GM18508 (cell line): ENCODE measurements at regions not wholly inside any gene's neighbourhood (a gene's known extent, or its start where the extent isn't known, plus 50 kb on each side); places are given as distances from the start of the nearest gene placed in this dataset.

Experiments
- ATAC-seq: cut with Tn5 transposase; IDR thresholded peaks from one replicate; pipeline ENCODE4 v1.9.1; 2021; ENCODE audit warnings: moderate number of reproducible peaks; ENCODE audit not compliant: insufficient read depth, unreplicated experiment

DNA sequence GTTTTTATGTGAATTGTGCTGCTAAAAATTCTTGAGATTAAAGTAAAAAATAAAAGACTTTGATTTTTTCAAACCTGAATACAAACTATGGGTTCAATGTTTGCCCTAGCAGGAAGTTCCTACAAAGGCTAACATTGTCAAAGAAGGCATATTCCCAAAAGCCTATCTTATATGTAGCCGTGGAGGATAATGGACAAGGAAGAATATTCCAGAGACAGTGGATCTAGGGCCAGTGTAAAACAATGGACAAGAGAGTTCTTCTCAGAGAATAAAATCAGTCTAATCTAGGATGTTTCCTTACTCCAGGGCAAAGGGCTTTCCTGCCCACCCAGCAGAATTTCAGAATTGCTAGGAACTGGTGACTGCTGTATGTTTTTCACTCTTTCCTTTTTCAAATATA lies 359.2 kb upstream of the ATP2B1 start:
- no peak for ATAC-seq

DNA sequence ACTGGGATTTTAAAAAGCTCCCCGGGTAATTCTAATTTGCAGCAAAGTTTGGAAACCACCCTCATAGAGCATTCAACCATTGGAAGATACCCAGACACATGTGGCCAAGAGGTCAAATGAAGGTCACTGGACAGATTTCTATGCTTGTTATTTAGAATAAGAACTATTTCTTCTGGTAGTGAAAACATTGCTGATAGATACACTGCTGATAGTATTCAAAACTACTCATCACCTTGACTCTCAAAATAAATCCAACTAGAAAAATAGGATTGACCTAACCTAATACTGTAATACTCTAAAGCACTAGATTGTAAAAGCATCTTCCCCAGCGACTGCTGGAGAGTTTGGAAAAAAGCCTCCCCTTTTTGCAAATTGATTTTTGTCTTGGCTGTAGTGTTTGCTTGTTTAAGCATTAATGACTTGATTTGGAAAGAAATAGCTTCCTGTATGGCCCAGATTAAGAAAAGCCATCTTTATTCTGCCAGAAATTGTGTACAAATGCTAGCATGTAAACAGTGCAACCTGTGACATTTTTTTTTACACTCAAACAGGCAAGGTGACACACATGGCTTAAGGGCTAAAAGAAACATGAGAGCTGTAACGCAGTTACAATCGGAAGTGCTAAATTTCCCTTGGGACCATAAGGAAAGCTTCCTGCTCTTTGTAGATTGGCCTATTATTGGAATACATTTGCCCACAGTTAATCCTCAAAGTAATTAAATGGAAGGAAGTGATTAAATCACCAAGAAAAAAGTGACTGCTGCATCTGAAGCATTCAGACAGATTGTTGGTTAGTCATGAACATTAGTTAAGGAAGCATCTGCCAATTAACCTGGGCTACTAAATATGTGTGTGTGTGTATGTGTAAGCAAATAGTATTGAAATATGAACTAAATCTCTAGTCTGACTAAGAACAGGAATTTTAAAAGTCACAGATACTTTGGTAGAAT lies 356.5 kb upstream of the ATP2B1 start:
- no peak for ATAC-seq

DNA sequence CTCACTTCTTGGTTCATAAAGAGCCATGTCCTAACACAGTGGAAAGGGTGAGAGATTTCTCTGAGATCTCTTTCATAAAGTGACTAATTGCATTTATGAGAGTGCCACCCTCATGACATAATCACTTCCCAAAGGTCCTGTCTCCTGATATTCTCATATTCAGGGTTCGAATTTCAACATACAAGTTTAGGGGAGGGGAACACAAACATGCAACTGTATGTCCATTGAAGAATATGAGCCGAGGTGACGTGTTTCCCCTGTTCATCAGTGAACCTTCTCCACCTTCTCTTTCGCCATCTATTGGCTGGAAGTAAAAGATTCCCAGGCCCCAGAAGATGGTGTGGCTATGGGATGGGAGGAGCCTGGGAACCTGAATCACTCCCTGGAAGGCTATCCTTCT lies 354.2 kb upstream of the ATP2B1 start:
- no peak for ATAC-seq

DNA sequence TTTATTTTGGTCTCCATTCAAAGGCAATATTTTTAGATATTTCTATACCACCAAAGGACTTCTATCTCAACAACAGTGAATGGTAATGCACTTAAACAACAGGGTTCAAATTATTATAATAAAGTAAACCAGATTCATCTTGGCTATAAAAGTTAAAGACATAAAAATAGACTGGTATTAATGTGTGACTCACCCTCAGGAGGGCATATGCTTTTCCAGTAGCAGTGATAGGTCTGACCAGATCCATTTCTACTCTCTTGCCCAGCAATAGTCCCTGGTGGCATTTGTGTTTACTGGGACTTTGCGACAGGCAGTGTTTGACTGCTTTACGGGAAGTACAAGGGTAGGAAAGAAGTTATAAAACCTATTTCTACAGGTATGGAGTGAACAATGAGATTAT lies 353.2 kb upstream of the ATP2B1 start:
- ATAC-seq, result no peak

DNA sequence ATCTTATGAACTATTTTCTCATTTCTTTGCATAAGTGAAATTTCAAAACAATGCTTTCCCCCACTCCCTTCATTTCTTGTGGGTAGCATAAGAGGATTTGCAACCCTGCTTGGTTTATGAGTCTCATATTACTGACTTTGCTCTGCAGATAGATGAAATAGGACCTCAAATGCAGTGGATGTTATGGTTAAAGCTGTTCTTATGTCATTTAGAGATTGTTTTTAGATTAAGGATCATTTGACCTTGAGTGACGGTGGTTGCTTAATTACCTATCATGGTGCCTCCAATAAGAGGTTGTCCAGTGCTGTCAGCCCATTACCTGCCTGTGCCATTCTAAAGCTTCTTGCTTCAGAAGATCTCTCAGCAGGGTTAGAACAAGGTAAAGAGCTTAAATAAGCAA lies 351.4 kb upstream of the ATP2B1 start:
- ATAC-seq, result no peak

DNA sequence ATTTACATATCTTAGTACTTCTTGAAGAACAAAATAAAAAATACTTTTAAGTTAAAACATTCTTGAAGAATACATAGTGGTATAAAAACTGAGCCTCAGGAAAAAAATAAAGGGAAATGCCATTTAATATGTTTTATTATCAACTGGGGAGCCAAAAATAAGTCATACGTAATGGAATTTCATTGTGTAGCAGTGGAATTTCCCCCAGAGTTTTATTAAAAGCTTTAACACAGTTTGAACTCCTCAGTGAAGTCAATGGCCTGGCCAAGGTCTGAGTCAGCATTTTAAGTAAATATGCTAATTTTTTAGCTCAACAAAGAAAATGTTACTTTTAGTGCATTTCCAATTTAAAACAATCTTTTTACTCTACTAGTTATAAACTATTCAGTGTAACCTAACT lies 350.1 kb upstream of the ATP2B1 start:
- ATAC-seq, result no peak

DNA sequence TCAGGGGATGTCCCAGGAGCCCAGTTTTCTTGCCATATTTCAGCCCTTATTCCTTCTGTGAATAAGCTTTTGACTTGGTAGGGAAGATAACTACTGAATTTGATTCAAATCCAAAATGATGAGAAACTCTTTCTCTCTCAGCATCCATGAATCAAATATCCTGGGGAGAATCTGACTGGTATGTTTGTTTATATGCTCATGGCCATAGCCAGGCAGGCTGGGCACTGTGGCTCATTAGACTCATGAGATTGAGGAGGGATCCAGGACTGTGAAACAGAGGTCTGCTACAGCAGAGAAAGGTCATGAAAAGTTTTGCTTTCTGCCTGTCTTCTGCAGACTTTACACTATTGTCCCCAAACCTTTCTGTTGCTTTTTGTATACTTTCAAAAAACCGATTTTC lies 346.4 kb upstream of the ATP2B1 start:
- ATAC-seq, result no peak

DNA sequence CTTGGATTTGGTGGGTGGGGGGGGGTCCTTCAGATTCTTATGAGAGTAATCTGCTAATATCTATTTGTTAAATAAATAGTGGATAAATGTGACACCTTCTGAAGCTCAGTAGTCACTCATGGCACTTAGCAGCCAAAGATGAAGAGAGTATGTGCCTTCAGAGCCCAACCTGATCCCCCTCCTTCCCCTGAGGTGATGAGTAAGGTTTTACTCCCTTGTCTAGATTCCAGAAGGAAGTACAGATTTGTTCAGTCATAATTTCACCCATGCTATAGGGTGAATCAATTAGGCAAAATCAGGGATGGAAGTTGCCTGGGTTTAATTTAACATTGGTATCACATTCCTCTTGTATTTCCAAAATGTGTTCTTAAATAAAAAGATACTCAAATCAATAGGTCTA lies 340.3 kb upstream of the ATP2B1 start:
- ATAC-seq, result no peak

DNA sequence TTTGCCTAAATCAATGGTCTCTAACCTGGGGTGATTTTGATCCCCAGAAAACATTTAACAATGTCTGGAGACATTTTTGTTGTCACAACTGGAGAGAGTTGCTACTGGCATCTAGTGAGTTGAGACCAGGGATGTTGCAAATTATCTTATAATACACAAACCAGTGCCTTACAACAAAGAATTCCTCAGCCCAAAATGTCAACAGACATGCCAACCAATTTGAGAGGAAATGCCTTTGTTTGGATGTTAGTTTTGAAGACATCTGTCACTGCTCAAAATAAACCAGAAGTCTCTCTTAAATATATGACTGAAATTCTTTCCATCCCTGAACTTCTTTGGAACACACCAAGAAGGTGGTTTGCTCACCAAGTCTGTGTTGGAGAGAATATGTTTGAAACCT lies 336.9 kb upstream of the ATP2B1 start:
- ATAC-seq, result no peak

DNA sequence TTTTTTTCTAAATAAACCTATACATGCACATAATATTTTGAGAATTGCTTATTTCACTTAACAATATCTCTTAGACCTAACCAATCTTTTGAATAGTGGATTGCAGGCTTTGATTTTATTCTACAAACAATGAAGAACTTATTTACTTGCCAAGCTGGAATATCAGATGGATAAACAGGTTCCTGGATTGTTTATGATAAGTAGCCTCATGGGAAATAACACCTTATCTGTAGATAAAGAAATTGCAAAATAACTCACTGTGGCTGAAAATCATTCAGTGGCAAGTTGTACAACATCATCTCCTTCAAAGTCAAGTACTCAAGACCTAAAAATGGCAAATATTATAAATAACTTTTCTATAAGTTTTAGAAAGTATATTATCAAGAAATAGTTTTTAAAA lies 335.4 kb upstream of the ATP2B1 start:
- no peak for ATAC-seq

DNA sequence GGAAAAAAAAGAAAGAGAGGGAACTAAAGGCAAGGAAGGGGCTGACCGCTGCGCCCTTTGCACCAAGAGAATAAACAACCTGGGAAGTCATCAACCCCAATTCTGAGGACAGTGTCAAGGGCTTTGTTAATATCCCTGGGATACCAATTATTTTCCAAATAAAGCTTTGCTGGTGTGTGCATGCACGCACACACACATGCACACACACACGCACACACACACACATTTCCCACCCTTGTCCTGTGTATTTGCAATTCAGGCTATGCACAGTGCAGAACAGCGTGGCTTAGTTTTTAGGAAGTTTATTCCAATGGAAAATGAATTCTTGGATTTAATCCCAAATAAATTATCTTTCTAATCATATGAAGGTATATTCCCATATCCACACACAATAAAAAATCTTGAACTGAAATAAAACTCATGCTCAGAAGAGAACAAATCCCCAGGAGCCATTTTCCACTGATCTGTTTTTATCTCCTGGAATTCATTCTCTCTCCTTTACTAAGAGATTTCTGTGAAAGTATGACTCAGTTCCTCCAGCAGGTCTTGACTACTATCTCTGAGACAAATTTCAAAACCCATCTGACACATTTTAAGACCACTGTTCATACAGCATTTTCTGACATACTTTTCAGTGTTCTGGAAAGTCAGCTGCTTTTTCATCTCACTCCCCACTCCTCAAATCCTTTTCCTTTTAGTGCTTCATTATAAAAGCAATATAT lies 334.4 kb upstream of the ATP2B1 start:
- no peak for ATAC-seq

DNA sequence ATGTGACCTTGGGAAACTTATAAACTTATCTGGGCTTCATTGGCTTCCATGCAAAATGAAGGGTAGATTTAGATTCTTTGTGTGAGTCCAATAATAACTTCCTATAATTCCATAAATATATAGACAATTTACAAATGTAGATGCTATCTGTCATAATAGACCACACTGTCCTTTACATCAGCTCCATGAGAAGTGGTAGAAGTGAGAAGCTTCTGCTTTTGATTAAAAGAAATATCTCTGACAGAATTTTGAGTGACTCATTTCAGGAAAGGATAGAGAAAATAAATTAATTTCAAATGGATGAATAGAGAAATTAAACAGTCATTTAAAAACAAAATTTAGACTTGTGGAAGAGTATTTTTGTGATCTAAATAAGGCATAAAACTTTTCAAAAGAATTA lies 329.7 kb upstream of the ATP2B1 start:
- no peak for ATAC-seq

DNA sequence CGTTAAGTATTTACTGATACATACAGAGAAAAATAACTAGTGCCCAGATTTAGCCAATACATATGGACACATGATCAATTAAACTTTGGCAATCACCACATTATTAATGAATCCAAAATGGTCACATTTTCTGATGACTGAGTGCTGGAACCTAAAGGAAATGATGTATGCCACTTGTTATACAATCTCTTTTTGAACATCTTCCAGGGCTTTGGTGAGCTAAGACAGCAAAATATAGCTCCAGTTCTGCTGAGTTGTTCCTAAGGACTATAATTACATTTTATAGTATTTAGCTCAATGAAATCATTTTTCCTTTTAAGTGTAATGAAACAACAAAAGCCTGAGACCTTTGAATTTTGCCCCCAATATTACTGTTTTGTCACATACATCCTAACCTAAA lies 329.1 kb upstream of the ATP2B1 start:
- ATAC-seq, result no peak

DNA sequence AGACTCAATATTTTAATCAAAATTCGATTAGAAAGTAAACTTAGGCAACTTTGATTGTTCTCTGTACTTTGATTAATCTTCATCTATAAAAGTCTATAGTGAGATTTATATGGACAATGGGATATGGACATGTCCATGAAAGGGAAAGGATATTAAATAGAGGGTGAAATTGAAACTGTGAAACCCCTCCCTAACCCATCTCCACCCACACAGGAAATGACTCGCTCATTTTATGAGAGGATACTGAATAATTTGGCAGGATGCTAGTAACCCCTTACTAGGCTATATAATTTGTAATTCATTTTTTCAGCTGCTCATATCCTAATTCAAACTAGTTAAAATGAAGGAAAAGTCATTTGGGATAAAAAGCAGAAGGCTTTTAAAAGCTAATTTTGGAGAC lies 328.0 kb upstream of the ATP2B1 start:
- no peak for ATAC-seq

DNA sequence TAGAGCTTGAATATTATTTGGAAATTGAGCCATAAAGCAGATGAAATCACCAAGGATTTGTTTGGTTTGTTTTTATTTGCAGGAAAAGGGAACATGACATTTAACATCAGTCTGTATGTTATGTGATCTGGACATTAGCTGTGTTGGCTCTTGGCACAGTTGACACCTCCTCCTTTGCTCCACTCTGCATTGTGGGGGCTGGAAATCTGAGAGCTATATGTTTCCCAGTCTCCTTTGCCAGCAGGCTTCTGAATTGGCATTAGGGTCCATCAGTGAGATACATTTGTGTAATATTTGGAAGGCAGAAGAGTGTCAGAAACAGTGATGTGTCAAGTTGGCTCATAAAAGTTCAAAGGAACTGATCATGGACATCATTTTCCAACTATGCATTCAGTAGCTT lies 322.1 kb upstream of the ATP2B1 start:
- no peak for ATAC-seq

DNA sequence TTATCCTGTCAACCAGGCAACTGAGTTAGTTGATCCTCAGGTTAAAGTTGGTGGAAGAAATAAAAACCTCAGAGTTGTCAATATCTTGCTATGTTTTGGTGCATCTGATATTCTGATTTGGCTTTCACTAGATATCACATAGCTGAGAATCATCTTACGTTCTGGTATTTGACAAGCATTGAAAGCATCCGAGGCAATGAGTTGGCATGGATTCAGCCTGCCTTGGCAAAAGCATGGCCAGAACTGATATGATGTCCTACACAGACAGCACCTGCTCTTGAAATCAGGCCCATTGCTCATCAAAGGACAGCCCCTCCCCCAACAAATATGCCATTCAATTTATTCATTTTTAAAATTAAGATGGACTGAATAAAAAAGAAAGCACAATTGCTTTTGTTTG lies 320.7 kb upstream of the ATP2B1 start:
- no peak for ATAC-seq

DNA sequence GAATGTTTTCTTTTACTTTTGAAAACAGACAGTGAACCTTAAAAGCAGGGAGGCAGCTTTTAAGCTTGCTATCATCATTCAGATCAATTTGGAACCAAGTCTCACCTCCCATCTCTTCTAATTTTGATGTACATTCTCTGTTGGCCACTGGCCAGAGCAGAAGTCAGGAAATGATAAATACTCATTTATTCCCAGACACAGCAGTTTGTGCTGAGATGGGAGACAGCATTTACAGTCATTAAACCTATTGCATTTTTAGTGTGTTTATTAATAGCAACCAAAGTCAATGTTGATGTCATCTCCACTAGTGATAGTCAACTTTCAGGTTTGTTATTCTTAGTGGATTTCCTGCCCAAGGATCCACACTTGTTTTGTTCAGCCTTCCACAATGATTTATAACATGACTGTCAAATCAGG lies 320.0 kb upstream of the ATP2B1 start:
- ATAC-seq, result no peak

DNA sequence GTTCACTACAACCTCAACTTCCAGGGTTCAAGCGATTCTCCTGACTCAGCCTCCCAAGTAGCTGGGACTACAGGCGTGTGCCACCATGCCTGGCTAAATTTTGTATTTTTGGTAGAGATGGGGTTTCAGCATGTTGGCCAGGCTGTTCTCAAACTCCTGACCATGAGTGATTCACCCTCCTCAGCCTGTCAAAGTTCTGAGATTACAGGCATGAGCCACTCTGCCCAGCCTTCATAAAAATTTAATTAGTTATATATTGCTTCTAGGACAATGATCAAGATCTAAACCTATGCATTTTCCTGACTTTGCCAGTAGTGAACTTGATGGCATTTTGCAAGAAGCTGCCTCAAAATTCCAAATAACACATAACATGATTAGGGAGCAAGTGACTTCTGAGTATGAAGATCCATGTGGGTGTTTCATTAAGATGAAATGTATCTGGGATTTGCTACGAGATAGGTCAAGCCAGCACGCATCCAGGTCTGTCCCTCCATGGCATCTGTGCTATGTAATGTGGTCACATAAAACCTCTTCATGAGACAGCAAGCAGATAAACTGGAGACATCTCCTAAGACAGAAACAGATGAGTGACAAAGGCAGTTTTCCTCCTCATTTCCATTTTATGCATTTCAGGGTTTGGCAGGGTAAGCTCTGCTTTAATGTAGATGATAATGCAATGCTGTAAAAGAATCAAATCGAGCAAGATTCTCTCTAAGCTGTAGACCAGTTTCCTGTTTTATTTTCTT lies 319.4 kb upstream of the ATP2B1 start:
- no peak for ATAC-seq

DNA sequence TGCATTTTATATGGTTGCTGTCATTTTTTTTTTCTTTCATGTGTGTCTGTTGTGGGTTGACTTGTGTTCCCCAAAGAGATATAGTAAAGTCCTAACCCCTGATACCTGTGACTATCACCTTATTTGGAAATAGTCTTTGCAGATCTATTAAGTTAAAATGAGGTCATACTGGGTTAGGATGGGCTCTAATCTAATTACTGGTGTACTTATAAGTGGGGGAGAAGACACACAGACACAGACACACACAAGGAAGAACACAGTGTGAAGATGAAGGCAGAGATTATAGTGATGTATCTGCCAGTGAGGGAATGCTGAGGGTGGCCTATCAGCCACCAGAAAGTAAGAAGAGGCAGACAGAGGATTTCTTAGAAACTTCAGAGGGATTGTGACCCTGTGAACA lies 318.4 kb upstream of the ATP2B1 start:
- no peak for ATAC-seq

DNA sequence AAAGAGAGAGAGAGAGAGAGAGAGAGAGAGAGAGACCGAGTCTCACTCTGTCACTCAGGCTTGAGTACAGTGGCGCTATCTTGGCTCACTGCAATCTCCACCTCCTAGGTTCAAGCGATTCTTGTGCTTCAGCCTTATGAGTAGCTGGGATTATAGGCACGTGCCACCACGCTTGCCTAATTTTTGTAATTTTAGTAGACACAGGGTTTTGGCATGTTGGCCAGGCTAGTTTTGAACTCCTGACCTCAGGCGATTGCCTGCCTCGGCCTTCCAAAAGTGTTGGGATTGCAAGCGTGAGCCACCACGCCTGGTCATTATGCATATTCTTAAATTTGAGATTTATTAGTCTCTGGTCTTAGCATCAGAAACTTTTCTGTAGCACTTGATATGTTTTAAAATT lies 317.9 kb upstream of the ATP2B1 start:
- no peak for ATAC-seq

DNA sequence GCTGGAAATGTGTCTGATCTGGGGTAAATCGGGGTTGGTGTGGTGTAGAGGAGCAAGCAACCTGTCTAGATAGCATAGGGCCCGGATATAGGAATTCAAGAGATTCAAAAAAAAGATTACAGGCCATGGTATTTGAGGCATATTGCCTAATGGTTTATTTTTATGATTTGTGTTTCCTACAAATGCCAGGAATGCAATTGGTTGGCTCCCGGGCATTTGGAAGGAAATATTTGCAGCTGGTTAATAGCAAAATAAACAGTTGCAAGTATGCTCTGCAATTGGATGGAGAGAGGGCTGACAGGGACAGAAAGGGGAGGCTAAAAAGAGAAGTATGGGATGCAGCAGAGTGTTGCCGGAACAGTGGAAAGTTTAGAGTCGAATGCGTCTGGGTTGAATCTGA lies 315.6 kb upstream of the ATP2B1 start:
- no peak for ATAC-seq
